Karpas-422 (cell line): ENCODE measurements at regions not wholly inside any gene's neighbourhood (a gene's known extent, or its start where the extent isn't known, plus 50 kb on each side); places are given as distances from the start of the nearest gene placed in this dataset.

Source experiments
- DNase-seq: peaks from one replicate; pipeline ENCODE4 v3.0.0-alpha.2; 2015
- H2AFZ ChIP-seq: fragments of 200-600 bp; sonication (generic); 2 replicates; pipeline ENCODE4 v1.6.1; 2014; ENCODE audit warnings: antibody characterized with exemption, low read length, mixed read lengths
- H3K27ac ChIP-seq: fragments of 200-600 bp; sonication (generic); 2 replicates; pipeline ENCODE4 v1.5.1; 2014; ENCODE audit warnings: mild to moderate bottlenecking, low read length, moderate library complexity
- H3K27me3 ChIP-seq: fragments of 200-600 bp; sonication (generic); 2 replicates; pipeline ENCODE4 v1.6.1; 2014; ENCODE audit warnings: low read length, mixed read lengths
- H3K36me3 ChIP-seq: fragments of 200-600 bp; sonication (generic); 2 replicates; pipeline ENCODE4 v1.6.1; 2014; ENCODE audit warnings: low read length, mixed read lengths; ENCODE audit not compliant: insufficient read depth
- H3K4me1 ChIP-seq: fragments of 200-600 bp; sonication (generic); 2 replicates; pipeline ENCODE4 v1.6.1; 2014; ENCODE audit warnings: mild to moderate bottlenecking, low read length, mixed read lengths
- H3K4me2 ChIP-seq: fragments of 200-600 bp; sonication (generic); 2 replicates; pipeline ENCODE4 v1.6.1; 2014; ENCODE audit warnings: low read length, low read depth, mild to moderate bottlenecking; ENCODE audit not compliant: poor library complexity, severe bottlenecking
- H3K4me3 ChIP-seq: fragments of 200-600 bp; sonication (generic); 2 replicates; pipeline ENCODE4 v1.5.1; 2014; ENCODE audit warnings: mild to moderate bottlenecking, antibody characterized with exemption, low read length, mixed read lengths
- H3K79me2 ChIP-seq: fragments of 200-600 bp; sonication (generic); 2 replicates; pipeline ENCODE4 v1.6.1; 2014; ENCODE audit warnings: mild to moderate bottlenecking, low read length, mixed read lengths
- H3K9ac ChIP-seq: fragments of 200-600 bp; sonication (generic); 2 replicates; pipeline ENCODE4 v1.6.0; 2014; ENCODE audit warnings: low read length
- H3K9me2 ChIP-seq: fragments of 200-600 bp; sonication (generic), shearing (Covaris generic); replicated peaks from 2 replicates; pipeline ENCODE4 v1.6.0; 2014; ENCODE audit warnings: mild to moderate bottlenecking, low read length, moderate library complexity; ENCODE audit not compliant: insufficient read depth
- H3K9me3 ChIP-seq: fragments of 300-700, 200-600 bp; sonication (generic); 2 replicates; pipeline ENCODE4 v1.6.1; 2014; ENCODE audit warnings: low read length, mixed read lengths
- H4K20me1 ChIP-seq: fragments of 200-600 bp; sonication (generic); 2 replicates; pipeline ENCODE4 v1.6.1; 2014; ENCODE audit warnings: mild to moderate bottlenecking, antibody characterized with exemption, low read length, low read depth; ENCODE audit not compliant: insufficient read depth

GRCh38 chr16:8167436-8167835 lies 422.9 kb downstream of the TMEM114 start:
- no peaks in the 10 kb centered on the region for H3K4me1 ChIP-seq
- H3K27ac ChIP-seq: no peak overlapping the region
- no peaks in the 10 kb centered on the region for H3K9me2 ChIP-seq
- peaks cover 7% of the 10 kb centered on the region; the same call in 1 of the 2 replicates for H3K9me3 ChIP-seq
- no peaks in the 10 kb centered on the region for H4K20me1 ChIP-seq
- no peak overlapping the region for H3K4me2 ChIP-seq
- no peak overlapping the region for H2AFZ ChIP-seq
- H3K4me3 ChIP-seq: no peak overlapping the region
- H3K79me2 ChIP-seq: no peaks in the 10 kb centered on the region
- no peaks in the 10 kb centered on the region for H3K27me3 ChIP-seq
- H3K36me3 ChIP-seq: no peaks in the 10 kb centered on the region
- DNase-seq: no peak
- H3K9ac ChIP-seq: no peak overlapping the region

DNA sequence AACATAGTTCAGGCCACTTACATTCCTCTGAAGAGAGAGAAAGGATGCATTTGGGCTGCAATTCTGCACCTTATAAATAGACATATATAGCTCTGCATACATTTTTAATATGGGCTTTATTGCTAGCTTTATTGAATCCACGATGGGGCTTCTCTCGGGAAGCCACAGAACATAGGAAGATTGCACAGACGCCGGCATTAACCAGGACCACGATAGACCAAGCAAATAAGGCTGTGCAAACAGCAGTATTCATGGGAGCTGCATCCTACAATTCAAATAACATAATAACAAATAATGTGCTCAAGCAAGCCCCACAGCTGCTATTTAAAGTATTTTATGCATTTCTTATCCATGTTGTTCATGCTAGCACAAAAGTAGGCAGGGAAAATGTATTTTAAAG lies 432.3 kb downstream of the TMEM114 start:
- Histone ChIP-seq H3K4me1 (no peaks in the 10 kb centered on the region), H3K36me3 (no peaks in the 10 kb centered on the region), H3K27ac (no peak overlapping the region), H4K20me1 (no peaks in the 10 kb centered on the region), H3K9ac (no peak overlapping the region), H3K9me3 (peaks cover 5% of the 10 kb centered on the region; the same call in 1 of the 2 replicates), H3K4me3 (no peak overlapping the region), H3K27me3 (no peaks in the 10 kb centered on the region), H3K9me2 (no peaks in the 10 kb centered on the region), H3K4me2 (no peak overlapping the region), H2AFZ (no peak overlapping the region), H3K79me2 (no peaks in the 10 kb centered on the region)
- DNase-seq: no peak

DNA sequence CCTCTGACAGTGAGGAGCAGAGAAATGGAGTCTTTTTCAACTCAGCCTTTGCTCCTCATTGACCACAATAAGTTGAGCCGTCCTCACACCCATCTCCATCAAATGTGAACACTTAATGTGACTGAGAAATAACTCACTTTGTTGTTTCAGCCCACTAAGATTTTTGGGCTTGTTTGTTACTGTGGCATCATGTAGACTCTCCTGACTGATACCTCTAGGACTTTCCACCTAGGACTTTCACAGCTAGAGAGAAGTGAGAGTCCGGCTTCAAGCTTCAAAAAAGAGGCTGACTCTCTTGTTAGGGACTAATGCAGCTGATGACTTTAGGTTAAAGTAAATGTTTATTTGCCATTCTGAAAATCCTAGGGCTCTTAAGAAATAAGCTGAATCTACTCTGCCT lies 435.0 kb downstream of the TMEM114 start:
- H3K9me2 ChIP-seq: no peaks in the 10 kb centered on the region
- H3K4me1 ChIP-seq: no peaks in the 10 kb centered on the region
- no peak for DNase-seq
- no peaks in the 10 kb centered on the region for H3K79me2 ChIP-seq
- peaks cover 10% of the 10 kb centered on the region; the same call in 1 of the 2 replicates for H3K9me3 ChIP-seq
- H3K27ac ChIP-seq: no peak overlapping the region
- H3K4me2 ChIP-seq: no peak overlapping the region
- H2AFZ ChIP-seq: no peak overlapping the region
- H4K20me1 ChIP-seq: no peaks in the 10 kb centered on the region
- H3K4me3 ChIP-seq: no peak overlapping the region
- H3K27me3 ChIP-seq: no peaks in the 10 kb centered on the region
- no peaks in the 10 kb centered on the region for H3K36me3 ChIP-seq
- no peak overlapping the region for H3K9ac ChIP-seq

DNA sequence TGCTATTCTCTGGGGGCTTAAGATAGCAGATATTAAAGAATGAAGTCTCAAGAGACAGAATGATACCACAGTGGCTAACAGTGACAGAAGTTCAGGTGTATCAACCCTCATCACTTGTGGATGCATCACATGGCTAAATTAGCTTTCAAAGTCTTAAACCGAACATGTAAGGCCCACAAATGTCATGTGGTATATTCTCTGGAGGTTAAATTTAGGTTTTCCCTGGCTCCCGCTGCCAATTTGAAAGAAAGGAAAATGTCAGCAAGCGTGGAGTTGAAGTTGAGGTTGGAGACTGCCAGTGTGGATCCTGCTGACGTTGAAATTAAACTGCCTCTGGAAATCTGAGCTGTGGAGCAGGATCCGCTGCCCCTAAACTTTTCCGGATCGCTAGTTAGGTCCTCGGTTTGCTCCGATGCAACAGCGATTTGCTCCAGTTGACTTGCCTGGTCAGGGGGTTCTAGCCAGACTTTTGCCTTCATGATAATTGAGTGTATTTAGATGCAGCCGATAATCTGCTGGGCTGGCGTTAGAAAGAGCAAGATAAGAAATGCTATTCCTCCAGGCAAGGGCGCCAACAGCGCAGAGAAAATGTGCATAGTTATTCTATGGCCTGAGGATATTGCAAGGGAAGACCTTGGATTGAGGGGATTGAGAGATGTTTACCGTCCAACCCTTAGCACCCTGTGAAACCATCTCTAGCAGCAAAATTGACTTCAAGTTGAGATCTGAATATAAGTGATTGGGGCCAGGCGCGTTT lies 443.9 kb downstream of the TMEM114 start:
- Histone ChIP-seq H4K20me1 (no peaks in the 10 kb centered on the region), H2AFZ (no peak overlapping the region), H3K27me3 (no peaks in the 10 kb centered on the region), H3K4me1 (no peaks in the 10 kb centered on the region), H3K9me3 (0 out of 2 replicates have a peak, but pooled peaks cover 3% of the 10 kb centered on the region), H3K36me3 (no peaks in the 10 kb centered on the region), H3K4me3 (no peak overlapping the region), H3K9ac (no peak overlapping the region), H3K9me2 (no peaks in the 10 kb centered on the region), H3K79me2 (no peaks in the 10 kb centered on the region), H3K4me2 (no peak overlapping the region), H3K27ac (no peak overlapping the region)
- DNase-seq: no peak

DNA sequence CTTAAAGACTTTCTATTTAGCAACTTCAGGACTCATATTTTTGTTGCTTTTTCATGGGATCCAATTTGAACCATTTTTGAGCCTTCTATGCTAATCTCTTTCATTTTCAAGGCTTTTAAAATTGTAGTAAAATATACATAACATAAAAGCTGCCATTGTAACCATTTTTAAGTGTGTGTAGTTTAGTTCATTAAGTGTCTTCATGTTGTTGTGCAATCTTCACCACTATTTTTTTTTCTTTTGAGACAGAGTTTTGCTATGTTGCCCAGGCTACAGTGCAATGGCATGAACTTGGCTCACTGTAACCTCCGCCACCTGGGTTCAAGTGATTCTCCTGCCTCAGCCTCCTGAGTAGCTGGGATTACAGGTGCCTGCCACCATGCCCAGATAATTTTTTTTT lies 451.6 kb downstream of the TMEM114 start:
- Histone ChIP-seq H3K4me2 (no peak overlapping the region), H4K20me1 (no peaks in the 10 kb centered on the region), H3K27ac (no peak overlapping the region), H3K27me3 (no peaks in the 10 kb centered on the region), H2AFZ (no peak overlapping the region), H3K4me3 (no peak overlapping the region), H3K9me2 (no peaks in the 10 kb centered on the region), H3K79me2 (no peaks in the 10 kb centered on the region), H3K9ac (no peak overlapping the region), H3K4me1 (no peaks in the 10 kb centered on the region), H3K9me3 (peaks cover 6% of the 10 kb centered on the region; the same call in 1 of the 2 replicates), H3K36me3 (no peaks in the 10 kb centered on the region)
- DNase-seq: no peak

- H3K27ac ChIP-seq: no peak overlapping the region
Observed at GRCh38 chr16:8137606-8138005, 452.7 kb downstream of the TMEM114 start.

GRCh38 chr16:8130197-8130596 lies 460.1 kb downstream of the TMEM114 start:
- no peak overlapping the region for H3K4me3 ChIP-seq
- peaks cover 11% of the 10 kb centered on the region for H3K9me3 ChIP-seq
- no peak overlapping the region for H3K27ac ChIP-seq
- H3K36me3 ChIP-seq: no peaks in the 10 kb centered on the region; the same call in 1 of the 2 replicates
- no peaks in the 10 kb centered on the region for H4K20me1 ChIP-seq
- no peaks in the 10 kb centered on the region for H3K27me3 ChIP-seq
- H3K4me2 ChIP-seq: no peak overlapping the region
- H3K4me1 ChIP-seq: no peaks in the 10 kb centered on the region
- H3K79me2 ChIP-seq: no peaks in the 10 kb centered on the region
- no peak for DNase-seq
- H2AFZ ChIP-seq: no peak overlapping the region
- no peaks in the 10 kb centered on the region for H3K9me2 ChIP-seq
- H3K9ac ChIP-seq: no peak overlapping the region

More at GRCh38 chr16:8137606-8138005, 452.7 kb downstream of the TMEM114 start:
- Histone ChIP-seq H3K9me3 (peaks cover 3% of the 10 kb centered on the region; the same call in 1 of the 2 replicates), H2AFZ (no peak overlapping the region), H3K9ac (no peak overlapping the region), H3K4me2 (no peak overlapping the region), H3K36me3 (no peaks in the 10 kb centered on the region), H3K4me1 (no peaks in the 10 kb centered on the region), H3K9me2 (no peaks in the 10 kb centered on the region), H3K79me2 (no peaks in the 10 kb centered on the region), H3K4me3 (no peak overlapping the region), H3K27me3 (no peaks in the 10 kb centered on the region), H4K20me1 (no peaks in the 10 kb centered on the region)
- no peak for DNase-seq

DNA sequence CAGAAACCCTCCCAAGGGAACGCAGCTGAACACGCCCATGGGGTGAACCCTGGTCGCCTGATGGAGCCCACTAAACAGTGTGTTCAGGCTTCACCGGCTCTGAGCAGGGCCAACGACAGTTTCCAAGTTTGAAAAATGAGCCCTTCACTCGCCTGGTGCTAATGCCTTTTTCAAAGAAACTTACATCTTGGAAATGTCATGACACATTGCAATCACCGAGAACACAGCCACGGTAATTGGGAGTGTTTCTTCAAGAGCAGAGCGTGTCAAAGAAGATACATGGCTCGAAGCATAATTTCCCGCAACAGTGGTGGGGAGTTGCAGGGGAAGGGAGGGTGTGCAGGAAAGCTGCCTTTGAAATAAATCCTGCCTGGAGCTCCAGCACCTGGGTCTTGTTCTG lies 463.2 kb downstream of the TMEM114 start:
- Histone ChIP-seq H2AFZ (no peak overlapping the region), H3K79me2 (no peaks in the 10 kb centered on the region), H4K20me1 (no peaks in the 10 kb centered on the region), H3K27ac (no peak overlapping the region), H3K4me2 (no peak overlapping the region), H3K4me1 (no peaks in the 10 kb centered on the region), H3K9me2 (no peaks in the 10 kb centered on the region), H3K9me3 (peaks cover 17% of the 10 kb centered on the region), H3K27me3 (no peaks in the 10 kb centered on the region), H3K36me3 (no peaks in the 10 kb centered on the region; the same call in 1 of the 2 replicates), H3K4me3 (no peak overlapping the region), H3K9ac (no peak overlapping the region)
- DNase-seq: no peak
